ENCODE measurements at regions not wholly inside any gene's neighbourhood (a gene's known extent, or its start where the extent isn't known, plus 50 kb on each side); places are given as distances from the start of the nearest gene placed in this dataset.

- no peak for TF ChIP-seq HDAC6 (IDR thresholded peaks at IDR 0.05; ENCODE audit: unreplicated experiment)
- no peak for TF ChIP-seq E2F4 (IDR thresholded peaks at IDR 0.05; ENCODE audit: low read depth, low read length)
- TF ChIP-seq SP1 (IDR thresholded peaks at IDR 0.05; ENCODE audit: low read depth, low read length): no peak
- TF ChIP-seq POLR2A (IDR thresholded peaks at IDR 0.05; ENCODE audit: low read depth, low read length): no peak
- TF ChIP-seq CTCF (IDR thresholded peaks at IDR 0.05 in 2 of 3, conservative IDR thresholded peaks at IDR 0.05 in 1 of 3; ENCODE audit: control insufficient read depth in 2 of 3, extremely low read depth in 1 of 3, insufficient read depth in 1 of 3, low read depth in 3 of 3, low read length in 3 of 3): no peak
- no peak for TF ChIP-seq PBX3 (IDR thresholded peaks at IDR 0.05; ENCODE audit: insufficient replicate concordance, low read depth, low read length)
These were observed 204.9 kb upstream of the CDKN2B start for GRCh38 chr9:22214021-22214420.
